Right lobe of liver (tissue), 6 donors: ENCODE measurements at regions not wholly inside any gene's neighbourhood (a gene's known extent, or its start where the extent isn't known, plus 50 kb on each side); places are given as distances from the start of the nearest gene placed in this dataset.

Experiments used
- ATAC-seq, 4 donors: fragments of 200-7000 bp; cut with Tn5 transposase; one replicate each; pipeline ENCODE4 v1.9.1; 2020; ENCODE audit warnings: mild to moderate bottlenecking in 4 of 4, moderate library complexity in 4 of 4
- DNase-seq, 3 donors: peaks; one replicate each; pipeline ENCODE4 v3.0.0-alpha.2; 2020
- H3K27ac ChIP-seq, 3 donors: fragments of 200-600 bp; one replicate each; pipeline ENCODE4 v1.8.0; 2022
- H3K27me3 ChIP-seq, 2 donors: fragments of 200-600 bp; one replicate each; pipeline ENCODE4 v1.8.0; 2022
- H3K36me3 ChIP-seq, 4 donors: fragments of 200-600 bp; sonication (generic) in 1 of 4; one replicate each; pipeline versions ENCODE4 v1.5.1 to v1.8.0; 2017 to 2022; ENCODE audit warnings: control low read depth in 1 of 4
- H3K4me1 ChIP-seq, 4 donors: fragments of 200-600 bp; sonication (generic) in 1 of 4; one replicate each; pipeline versions ENCODE4 v1.5.1 to v1.8.0; 2017 to 2022; ENCODE audit warnings: control low read depth in 1 of 4
- H3K4me3 ChIP-seq, 3 donors: fragments of 200-600 bp; one replicate each; pipeline ENCODE4 v1.8.0; 2022
- H3K9me3 ChIP-seq, 4 donors: fragments of 200-600 bp; sonication (generic) in 1 of 4; one replicate each; pipeline versions ENCODE4 v1.5.1 to v1.8.0; 2017 to 2022; ENCODE audit warnings: control low read depth in 1 of 4
- POLR2A ChIP-seq: fragments of 450-650 bp; IDR thresholded peaks from one replicate; pipeline ENCODE4 v1.6.1; 2017; ENCODE audit warnings: antibody characterized with exemption, mild to moderate bottlenecking
- WGBS: methylation state at CpG from one replicate; pipeline ENCODE4 v1.1.6; 2018; ENCODE audit warnings: low coverage, low lambda C conversion rate; ENCODE audit not compliant: insufficient coverage; ENCODE audit errors: missing lambda C conversion rate; 5-methylcytosine and 5-hydroxymethylcytosine counted together
- intact Hi-C, 2 donors: fragments of 100-400 bp; cut with DNase I; formaldehyde crosslinking; loops; one replicate each; pipeline versions ENCODE4 v1.11.2 to v1.14.1; 2022
- TF ChIP-seq, protein P1 (sequence below), 4 donors: fragments of 200-600 bp in 3 of 4; fragments of 450-650 bp in 1 of 4; IDR thresholded peaks; one replicate each; pipeline versions ENCODE4 v1.5.1 to v1.8.0; 2016 to 2022; ENCODE audit warnings: antibody characterized with exemption in 4 of 4, mild to moderate bottlenecking in 2 of 4
- donor health status: DM: no; HTN: yes; CAD: no.
- donor health status: DM: no; HTN: no; CAD: no.
- donor health status: DM: no; HTN: no; CAD: no.
- donor health status: DM: no; HTN: yes; CAD: no.
- donor health status: DM: no; HTN: yes; CAD: no.

GRCh38 chr12:107399046-107399445, 286.6 kb upstream of the PWP1 start:
- no peak for DNase-seq
- 80% methylated on average over 5 of the region's 5 CpGs for WGBS
- intact Hi-C loops = loop anchor here in 1 of 2 donors (10.0 kb wide), 1 partner anchor 264 kb away; no protein-coding TSS in a partner anchor
- Histone ChIP-seq H3K36me3 (no peaks in the 10 kb centered on the region), H3K9me3 (no peaks in the 10 kb centered on the region), H3K4me1 (no peaks in the 10 kb centered on the region), H3K27ac (no peak overlapping the region), H3K27me3 (no peaks in the 10 kb centered on the region), H3K4me3 (no peak overlapping the region)
- no peak for ATAC-seq
- TF ChIP-seq POLR2A = no peak
- TF ChIP-seq, protein P1, sequence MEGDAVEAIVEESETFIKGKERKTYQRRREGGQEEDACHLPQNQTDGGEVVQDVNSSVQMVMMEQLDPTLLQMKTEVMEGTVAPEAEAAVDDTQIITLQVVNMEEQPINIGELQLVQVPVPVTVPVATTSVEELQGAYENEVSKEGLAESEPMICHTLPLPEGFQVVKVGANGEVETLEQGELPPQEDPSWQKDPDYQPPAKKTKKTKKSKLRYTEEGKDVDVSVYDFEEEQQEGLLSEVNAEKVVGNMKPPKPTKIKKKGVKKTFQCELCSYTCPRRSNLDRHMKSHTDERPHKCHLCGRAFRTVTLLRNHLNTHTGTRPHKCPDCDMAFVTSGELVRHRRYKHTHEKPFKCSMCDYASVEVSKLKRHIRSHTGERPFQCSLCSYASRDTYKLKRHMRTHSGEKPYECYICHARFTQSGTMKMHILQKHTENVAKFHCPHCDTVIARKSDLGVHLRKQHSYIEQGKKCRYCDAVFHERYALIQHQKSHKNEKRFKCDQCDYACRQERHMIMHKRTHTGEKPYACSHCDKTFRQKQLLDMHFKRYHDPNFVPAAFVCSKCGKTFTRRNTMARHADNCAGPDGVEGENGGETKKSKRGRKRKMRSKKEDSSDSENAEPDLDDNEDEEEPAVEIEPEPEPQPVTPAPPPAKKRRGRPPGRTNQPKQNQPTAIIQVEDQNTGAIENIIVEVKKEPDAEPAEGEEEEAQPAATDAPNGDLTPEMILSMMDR (IDR thresholded peaks at IDR 0.05) = no peak

- intact Hi-C loops = loop anchor here (5.0 to 10.0 kb wide), 2 partner anchors 204 to 269 kb away; no protein-coding TSS in a partner anchor
- no peaks in the 10 kb centered on the region for H3K36me3 ChIP-seq
- DNase-seq (no peak), ATAC-seq (peak; percentile 9 to 39 (median 29))
- no peak overlapping the region for H3K27ac ChIP-seq
- no peaks in the 10 kb centered on the region for H3K4me1 ChIP-seq
- WGBS = 49% methylated on average over 8 of the region's 14 CpGs
- no peaks in the 10 kb centered on the region for H3K9me3 ChIP-seq
- H3K4me3 ChIP-seq = no peak overlapping the region
- H3K27me3 ChIP-seq = no peaks in the 10 kb centered on the region
- TF ChIP-seq, protein P1 (IDR thresholded peaks at IDR 0.05) = no peak
- no peak for TF ChIP-seq POLR2A
Observed at GRCh38 chr12:107400686-107401447, 284.7 kb upstream of the PWP1 start.

DNA sequence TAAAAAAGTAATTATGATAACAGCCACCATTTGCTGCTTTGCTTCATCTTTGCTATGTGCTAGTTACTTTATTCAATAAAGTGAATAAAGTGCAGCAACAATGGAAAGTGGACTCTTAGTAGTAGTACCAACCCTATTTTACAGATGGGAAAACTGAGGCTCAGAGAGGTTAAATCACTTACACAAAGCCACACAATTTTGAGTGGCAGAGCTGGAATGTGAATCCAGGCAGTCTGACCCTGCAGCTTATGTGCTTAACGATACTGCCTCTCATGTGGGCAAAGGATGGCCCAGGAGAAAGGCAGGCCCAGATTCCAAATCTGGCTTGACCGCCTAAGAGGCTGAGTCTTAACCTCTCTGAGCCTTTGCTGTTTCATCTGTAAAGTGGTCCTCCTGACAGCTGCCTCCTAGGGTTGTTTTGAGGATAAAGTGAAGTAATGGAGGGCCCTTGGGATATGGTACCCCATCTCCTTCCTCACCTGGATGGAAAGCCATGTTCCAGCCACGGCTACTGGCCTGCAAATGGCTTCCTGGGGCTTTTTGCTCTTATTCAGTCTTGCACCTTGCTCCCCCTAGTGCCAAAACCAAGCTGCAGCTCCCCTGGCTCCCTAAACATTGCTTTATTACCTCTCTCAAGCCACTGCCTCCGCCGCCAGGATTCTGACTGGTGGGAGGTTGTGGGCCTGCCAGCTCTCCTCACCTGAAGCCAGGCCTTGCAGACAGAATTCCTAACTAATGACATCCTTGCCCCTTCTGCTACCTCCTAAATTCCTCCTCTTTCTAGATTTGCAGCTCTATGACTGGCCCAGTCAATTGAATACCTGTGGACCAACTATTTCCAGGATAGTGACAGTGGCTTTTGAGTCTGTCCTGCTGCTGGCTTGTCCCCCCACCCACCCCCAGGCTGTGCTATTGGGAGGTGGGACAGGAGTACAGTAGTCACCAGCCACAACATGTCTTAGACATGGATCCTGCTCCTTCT, 283.3 kb upstream of the PWP1 start:
- DNase-seq (peak; percentile 56 to 73 (median 63)), ATAC-seq (peak; percentile 81 to 88 (median 87))
- H3K36me3 ChIP-seq = no peaks in the 10 kb centered on the region
- no peaks in the 10 kb centered on the region for H3K4me1 ChIP-seq
- no peaks in the 10 kb centered on the region for H3K27me3 ChIP-seq
- 50% methylated on average over 4 of the region's 5 CpGs for WGBS
- H3K27ac ChIP-seq = no peak overlapping the region
- TF ChIP-seq, protein P1 (IDR thresholded peaks at IDR 0.05) = peak; percentile 62 to 75 (median 66)
- TF ChIP-seq POLR2A = no peak
- no peak overlapping the region for H3K4me3 ChIP-seq
- H3K9me3 ChIP-seq = no peaks in the 10 kb centered on the region
- intact Hi-C loops = loop anchor here (5.0 to 10.0 kb wide), 2 partner anchors 202 to 270 kb away; no protein-coding TSS in a partner anchor

GRCh38 chr12:107404981-107405380, 280.6 kb upstream of the PWP1 start:
- DNase-seq (peak in 1 of 3 donors; percentile 24), ATAC-seq (peak; percentile 80 to 90 (median 88))
- Histone ChIP-seq H3K4me3 (no peak overlapping the region), H3K27ac (no peak overlapping the region), H3K36me3 (no peaks in the 10 kb centered on the region), H3K4me1 (no peaks in the 10 kb centered on the region), H3K9me3 (no peaks in the 10 kb centered on the region), H3K27me3 (no peaks in the 10 kb centered on the region)
- TF ChIP-seq, protein P1 (IDR thresholded peaks at IDR 0.05) = peak; percentile 58 to 74 (median 60)
- TF ChIP-seq POLR2A = no peak
- WGBS = no CpG with 5 or more reads among the region's 4 CpGs
- intact Hi-C loops = loop anchor here (5.0 to 10.0 kb wide), 2 partner anchors 200 to 273 kb away; no protein-coding TSS in a partner anchor
